GM23338 (cell line): ENCODE measurements at regions not wholly inside any gene's neighbourhood (a gene's known extent, or its start where the extent isn't known, plus 50 kb on each side); places are given as distances from the start of the nearest gene placed in this dataset.

Source experiments
- ATAC-seq: fragments of 200-7000 bp; cut with Tn5 transposase; 3 replicates; pipeline ENCODE4 v1.9.1; 2020
- DNase-seq: peaks from one replicate; pipeline ENCODE4 v3.0.0-alpha.2; 2015; ENCODE audit warnings: low spot score
- H2AFZ ChIP-seq: fragments of 200-600 bp; sonication (generic); 2 replicates; pipeline ENCODE4 v1.8.0; 2016; ENCODE audit warnings: antibody characterized with exemption, mild to moderate bottlenecking, moderate library complexity
- H3F3A ChIP-seq: fragments of 200-600 bp; sonication (generic); replicated peaks from 2 replicates; pipeline ENCODE4 v1.8.0; 2017; ENCODE audit warnings: antibody characterized with exemption, mixed run types, low read depth
- H3K27ac ChIP-seq: fragments of 200-600 bp; sonication (generic); 2 replicates; pipeline ENCODE4 v1.6.1; 2016; ENCODE audit warnings: low read depth
- H3K27me3 ChIP-seq: fragments of 200-600 bp; sonication (generic); 2 replicates; pipeline ENCODE4 v1.8.0; 2016; ENCODE audit warnings: mild to moderate bottlenecking, mixed run types, moderate library complexity; ENCODE audit not compliant: insufficient read depth
- H3K36me3 ChIP-seq: fragments of 200-600 bp; sonication (generic); 2 replicates; pipeline ENCODE4 v1.8.0; 2016; ENCODE audit warnings: mild to moderate bottlenecking; ENCODE audit not compliant: insufficient read depth
- H3K4me1 ChIP-seq: fragments of 200-600 bp; sonication (generic); 2 replicates; pipeline ENCODE4 v1.8.0; 2016; ENCODE audit warnings: mild to moderate bottlenecking, moderate library complexity; ENCODE audit not compliant: insufficient read depth
- H3K4me2 ChIP-seq: fragments of 200-600 bp; sonication (generic); 2 replicates; pipeline ENCODE4 v1.7.1; 2017; ENCODE audit warnings: mixed run types
- H3K4me3 ChIP-seq: fragments of 200-600 bp; sonication (generic); 2 replicates; pipeline ENCODE4 v1.6.1; 2016; ENCODE audit warnings: mixed run types
- H3K79me2 ChIP-seq: fragments of 200-600 bp; sonication (generic); replicated peaks from 2 replicates; pipeline ENCODE4 v1.8.0; 2017; ENCODE audit warnings: mild to moderate bottlenecking; ENCODE audit not compliant: insufficient read depth
- H3K9me2 ChIP-seq: fragments of 200-600 bp; sonication (generic); 2 replicates; pipeline ENCODE4 v1.8.0; 2017; ENCODE audit not compliant: insufficient read depth
- H4K20me1 ChIP-seq: fragments of 200-600 bp; sonication (generic); replicated peaks from 2 replicates; pipeline ENCODE4 v1.8.0; 2017; ENCODE audit warnings: mild to moderate bottlenecking; ENCODE audit not compliant: insufficient read depth
- H3K27ac Mint-ChIP-seq: 2 replicates; pipeline ENCODE4 v1.8.0; 2020; ENCODE audit warnings: inconsistent platforms, mild to moderate bottlenecking, moderate library complexity, mixed read lengths
- H3K27me3 Mint-ChIP-seq: 3 replicates; pipeline ENCODE4 v1.8.0; 2022; ENCODE audit warnings: low read depth, mild to moderate bottlenecking, moderate library complexity, mixed read lengths, inconsistent platforms; ENCODE audit not compliant: insufficient read depth, poor library complexity
- H3K36me3 Mint-ChIP-seq: 3 replicates; pipeline ENCODE4 v1.8.0; 2021; ENCODE audit warnings: low read depth, mild to moderate bottlenecking, inconsistent platforms, moderate library complexity, mixed read lengths
- H3K4me1 Mint-ChIP-seq: 3 replicates; pipeline ENCODE4 v1.8.0; 2020; ENCODE audit warnings: mild to moderate bottlenecking, inconsistent platforms, mixed read lengths
- H3K4me3 Mint-ChIP-seq: 3 replicates; pipeline ENCODE4 v1.8.0; 2021; ENCODE audit warnings: moderate library complexity, mild to moderate bottlenecking, inconsistent platforms, mixed read lengths
- H3K9me3 Mint-ChIP-seq: 3 replicates; pipeline ENCODE4 v1.8.0; 2020; ENCODE audit warnings: moderate library complexity, mild to moderate bottlenecking, inconsistent platforms, mixed read lengths
- EZH2 ChIP-seq: fragments of 200-600 bp; sonication (generic); IDR thresholded peaks from one replicate; pipeline ENCODE4 v1.8.0; 2017; ENCODE audit warnings: antibody characterized with exemption, mild to moderate bottlenecking, low read depth; ENCODE audit not compliant: unreplicated experiment
- NANOG ChIP-seq: IDR thresholded peaks from 2 replicates; pipeline ENCODE4 v1.6.1; 2016; ENCODE audit warnings: antibody characterized with exemption, borderline replicate concordance
- POLR2AphosphoS5 ChIP-seq: IDR thresholded peaks from 2 replicates; pipeline ENCODE4 v1.6.1; 2016; ENCODE audit warnings: antibody characterized with exemption, low read depth
- ZNF331 ChIP-seq: fragments of 250-450 bp; sonication (Bioruptor Pico); IDR thresholded peaks from 2 replicates; pipeline ENCODE4 v1.5.0; 2020; ENCODE audit warnings: low read depth, mild to moderate bottlenecking, moderate library complexity

GRCh38 chrX:39967348-39967747 lies 130.4 kb downstream of the BCOR start:
- no peaks in the 10 kb centered on the region for H3F3A ChIP-seq
- TF ChIP-seq EZH2: no peak
- no peaks in the 10 kb centered on the region for H4K20me1 ChIP-seq
- Mint-ChIP-seq H3K27ac (no peak overlapping the region), H3K27me3 (peaks cover 4% of the 10 kb centered on the region), H3K9me3 (peaks cover 20% of the 10 kb centered on the region), H3K36me3 (peaks cover 9% of the 10 kb centered on the region; the same call in 2 of the 3 replicates), H3K4me3 (no peak overlapping the region), H3K4me1 (peaks cover 12% of the 10 kb centered on the region)
- H3K36me3 ChIP-seq: no peaks in the 10 kb centered on the region
- H3K9me2 ChIP-seq: no peaks in the 10 kb centered on the region
- no peak overlapping the region for H3K27ac ChIP-seq
- no peaks in the 10 kb centered on the region for H3K79me2 ChIP-seq
- no peak overlapping the region for H3K4me3 ChIP-seq
- no peak for DNase-seq
- H3K27me3 ChIP-seq: no peaks in the 10 kb centered on the region
- no peak for ATAC-seq
- no peak overlapping the region for H2AFZ ChIP-seq
- H3K4me1 ChIP-seq: peaks cover 7% of the 10 kb centered on the region
- H3K4me2 ChIP-seq: no peak overlapping the region

- H4K20me1 ChIP-seq: no peaks in the 10 kb centered on the region
- peak overlapping the region; percentile 40; the same call in 1 of the 2 replicates for H3K4me3 ChIP-seq
- H3K9me2 ChIP-seq: no peaks in the 10 kb centered on the region
- TF ChIP-seq ZNF331 (CRISPR knock-in tag) (no peak), NANOG (0 out of 2 replicates have a peak, but pooled peaks have one; percentile 7), EZH2 (no peak)
- H3K36me3 ChIP-seq: no peaks in the 10 kb centered on the region
- peaks cover 7% of the 10 kb centered on the region for H3K4me1 ChIP-seq
- ATAC-seq: peak; percentile 96
- H3K27ac Mint-ChIP-seq: no peak overlapping the region
- H3F3A ChIP-seq: no peaks in the 10 kb centered on the region
- H2AFZ ChIP-seq: no peak overlapping the region
- H3K4me2 ChIP-seq: peak overlapping the region; percentile 68; the same call in 1 of the 2 replicates
- H3K4me1 Mint-ChIP-seq: peaks cover 13% of the 10 kb centered on the region
- no peak overlapping the region for H3K27ac ChIP-seq
- H3K36me3 Mint-ChIP-seq: peaks cover 13% of the 10 kb centered on the region; the same call in 2 of the 3 replicates
- peak; percentile 54 for DNase-seq
- peaks cover 21% of the 10 kb centered on the region for H3K9me3 Mint-ChIP-seq
- H3K79me2 ChIP-seq: no peaks in the 10 kb centered on the region
- no peaks in the 10 kb centered on the region for H3K27me3 ChIP-seq
- peaks cover 4% of the 10 kb centered on the region for H3K27me3 Mint-ChIP-seq
- peak overlapping the region; percentile 41; the same call in 1 of the 3 replicates for H3K4me3 Mint-ChIP-seq
Measured at GRCh38 chrX:39969099-39969818, 128.5 kb downstream of the BCOR start.

GRCh38 chrX:39969819-39970504 lies 127.8 kb downstream of the BCOR start:
- Mint-ChIP-seq H3K9me3 (peaks cover 21% of the 10 kb centered on the region), H3K36me3 (peaks cover 13% of the 10 kb centered on the region; the same call in 2 of the 3 replicates), H3K4me3 (no peak overlapping the region), H3K27ac (no peak overlapping the region), H3K27me3 (peaks cover 4% of the 10 kb centered on the region), H3K4me1 (peaks cover 20% of the 10 kb centered on the region)
- no peaks in the 10 kb centered on the region for H3K36me3 ChIP-seq
- DNase-seq (no peak), ATAC-seq (no peak)
- H3K4me3 ChIP-seq: no peak overlapping the region; the same call in 1 of the 2 replicates
- no peak overlapping the region for H2AFZ ChIP-seq
- H3K27me3 ChIP-seq: no peaks in the 10 kb centered on the region
- TF ChIP-seq POLR2AphosphoS5: no peak
- peaks cover 12% of the 10 kb centered on the region for H3K4me1 ChIP-seq
- no peaks in the 10 kb centered on the region for H3K79me2 ChIP-seq
- no peak overlapping the region for H3K4me2 ChIP-seq
- H3F3A ChIP-seq: no peaks in the 10 kb centered on the region
- H3K9me2 ChIP-seq: no peaks in the 10 kb centered on the region
- H4K20me1 ChIP-seq: no peaks in the 10 kb centered on the region
- H3K27ac ChIP-seq: no peak overlapping the region
